H9 (cell line): ENCODE measurements at regions not wholly inside any gene's neighbourhood (a gene's known extent, or its start where the extent isn't known, plus 50 kb on each side); places are given as distances from the start of the nearest gene placed in this dataset.

Experiments used
- DNase-seq: peaks from one replicate; pipeline ENCODE4 v3.0.0-alpha.2; 2017
- H2AFZ ChIP-seq: one replicate; pipeline ENCODE4 v1.6.1; 2013; ENCODE audit warnings: mild to moderate bottlenecking, low read length, control low read depth, moderate library complexity
- H2AK5ac ChIP-seq: 2 replicates; pipeline ENCODE4 v1.6.1; 2013; ENCODE audit warnings: low read length, control low read depth, mixed read lengths; ENCODE audit not compliant: insufficient read length
- H2BK120ac ChIP-seq: one replicate; pipeline ENCODE4 v1.6.1; 2013; ENCODE audit warnings: low read depth, mild to moderate bottlenecking, low read length, control low read depth, inconsistent platforms; ENCODE audit not compliant: poor library complexity, severe bottlenecking
- H2BK12ac ChIP-seq: 2 replicates; pipeline ENCODE4 v1.6.1; 2013; ENCODE audit warnings: low read length, control low read depth, mixed read lengths, low read depth; ENCODE audit not compliant: insufficient read length
- H2BK15ac ChIP-seq: 2 replicates; pipeline ENCODE4 v1.6.1; 2013; ENCODE audit warnings: low read depth, low read length, control low read depth
- H2BK20ac ChIP-seq: one replicate; pipeline ENCODE4 v1.6.1; 2013; ENCODE audit warnings: low read depth, mild to moderate bottlenecking, low read length, control low read depth, inconsistent platforms; ENCODE audit not compliant: poor library complexity, severe bottlenecking
- H2BK5ac ChIP-seq: 2 replicates; pipeline ENCODE4 v1.6.1; 2013; ENCODE audit warnings: low read length, control low read depth, mixed read lengths; ENCODE audit not compliant: insufficient read length
- H3K14ac ChIP-seq: 2 replicates; pipeline ENCODE4 v1.6.1; 2013; ENCODE audit warnings: low read length, control low read depth; ENCODE audit not compliant: insufficient read depth
- H3K18ac ChIP-seq: 2 replicates; pipeline ENCODE4 v1.6.1; 2013; ENCODE audit warnings: low read depth, mild to moderate bottlenecking, mixed read lengths, low read length, control low read depth; ENCODE audit not compliant: insufficient read length
- H3K23ac ChIP-seq: 2 replicates; pipeline ENCODE4 v1.6.1; 2013; ENCODE audit warnings: low read length, control low read depth, mixed read lengths, low read depth; ENCODE audit not compliant: insufficient read length
- H3K23me2 ChIP-seq: 2 replicates; pipeline ENCODE4 v1.6.1; 2013; ENCODE audit warnings: low read depth, mild to moderate bottlenecking, mixed read lengths, low read length, control low read depth; ENCODE audit not compliant: insufficient read length, poor library complexity, severe bottlenecking
- H3K27ac ChIP-seq: 2 replicates; pipeline ENCODE4 v1.5.1; 2013; ENCODE audit warnings: low read length, control low read depth, mixed read lengths, low read depth; ENCODE audit not compliant: insufficient read length
- H3K27me3 ChIP-seq: 2 replicates; pipeline ENCODE4 v1.6.1; 2013; ENCODE audit warnings: low read length, control low read depth, inconsistent platforms; ENCODE audit not compliant: insufficient read depth
- H3K4ac ChIP-seq: 2 replicates; pipeline ENCODE4 v1.6.1; 2013; ENCODE audit warnings: low read depth, mild to moderate bottlenecking, control low read depth, inconsistent platforms, low read length, moderate library complexity
- H3K4me1 ChIP-seq: 2 replicates; pipeline ENCODE4 v1.6.1; 2013; ENCODE audit warnings: low read length, control low read depth, inconsistent platforms; ENCODE audit not compliant: insufficient read depth
- H3K4me2 ChIP-seq: 2 replicates; pipeline ENCODE4 v1.6.1; 2013; ENCODE audit warnings: low read length, control low read depth, mixed read lengths; ENCODE audit not compliant: insufficient read length, insufficient read depth
- H3K56ac ChIP-seq: 2 replicates; pipeline ENCODE4 v1.6.1; 2013; ENCODE audit warnings: low read depth, mild to moderate bottlenecking, mixed read lengths, low read length, control low read depth; ENCODE audit not compliant: insufficient read length
- H3K79me1 ChIP-seq: 2 replicates; pipeline ENCODE4 v1.6.1; 2013; ENCODE audit warnings: low read depth, mild to moderate bottlenecking, moderate library complexity, low read length, control low read depth, inconsistent platforms; ENCODE audit not compliant: insufficient read depth, poor library complexity, severe bottlenecking
- H3K79me2 ChIP-seq: 2 replicates; pipeline ENCODE4 v1.6.1; 2013; ENCODE audit warnings: low read length, control low read depth, inconsistent platforms; ENCODE audit not compliant: insufficient read depth
- H3K9ac ChIP-seq: 2 replicates; pipeline ENCODE4 v1.6.1; 2013; ENCODE audit warnings: low read length, control low read depth, mixed read lengths; ENCODE audit not compliant: insufficient read length; ENCODE audit errors: extremely low read depth
- H3K9me3 ChIP-seq: one replicate; pipeline ENCODE4 v1.6.1; 2013; ENCODE audit warnings: low read depth, low read length, inconsistent platforms; ENCODE audit not compliant: control insufficient read depth
- H3T11ph ChIP-seq: one replicate; pipeline ENCODE4 v1.6.1; 2013; ENCODE audit warnings: mild to moderate bottlenecking, low read length, control low read depth, inconsistent platforms
- H4K20me1 ChIP-seq: one replicate; pipeline ENCODE4 v1.6.1; 2013; ENCODE audit not compliant: control insufficient read depth, insufficient read length, insufficient read depth
- H4K5ac ChIP-seq: 2 replicates; pipeline ENCODE4 v1.6.1; 2013; ENCODE audit warnings: low read depth, mild to moderate bottlenecking, mixed read lengths, low read length, control low read depth; ENCODE audit not compliant: insufficient read length
- H4K8ac ChIP-seq: replicated peaks from 2 replicates; pipeline ENCODE4 v1.6.1; 2013; ENCODE audit warnings: low read length, control low read depth, mixed read lengths, low read depth; ENCODE audit not compliant: insufficient read length
- H4K91ac ChIP-seq: 2 replicates; pipeline ENCODE4 v1.6.1; 2013; ENCODE audit warnings: low read depth, mild to moderate bottlenecking, moderate library complexity, mixed read lengths, low read length, control low read depth; ENCODE audit not compliant: insufficient read length
- H3K27ac Mint-ChIP-seq, 3 experiments: 2 replicates in 2 of 3; 3 replicates in 1 of 3; pipeline ENCODE4 v1.8.0; 2020 to 2021; ENCODE audit warnings: mixed read lengths in 3 of 3, mild to moderate bottlenecking in 1 of 3, moderate library complexity in 1 of 3
- H3K27me3 Mint-ChIP-seq: 2 replicates; pipeline ENCODE4 v1.8.0; 2021; ENCODE audit warnings: low read depth, mild to moderate bottlenecking, moderate library complexity, mixed read lengths
- H3K36me3 Mint-ChIP-seq, 3 experiments: 2 replicates in 2 of 3; 3 replicates in 1 of 3; pipeline ENCODE4 v1.8.0; 2020 to 2021; ENCODE audit warnings: low read depth in 3 of 3, mixed read lengths in 3 of 3; ENCODE audit not compliant: insufficient read depth in 1 of 3
- H3K4me1 Mint-ChIP-seq, 2 experiments: 2 replicates each; pipeline ENCODE4 v1.8.0; 2020; ENCODE audit warnings: mixed read lengths in 2 of 2
- H3K4me3 Mint-ChIP-seq, 2 experiments: 2 replicates in 1 of 2; 3 replicates in 1 of 2; pipeline ENCODE4 v1.8.0; 2020 to 2021; ENCODE audit warnings: mild to moderate bottlenecking in 2 of 2, mixed read lengths in 2 of 2, moderate library complexity in 1 of 2
- H3K9me3 Mint-ChIP-seq, 2 experiments: 2 replicates in 1 of 2; 3 replicates in 1 of 2; pipeline ENCODE4 v1.8.0; 2020; ENCODE audit warnings: mild to moderate bottlenecking in 2 of 2, mixed read lengths in 2 of 2, moderate library complexity in 1 of 2
- CTCF ChIP-seq: fragments of 200-600 bp; sonication (generic); conservative IDR thresholded peaks from 3 replicates; pipeline ENCODE4 v1.8.0; 2021; ENCODE audit warnings: antibody characterized with exemption, mild to moderate bottlenecking
- WGBS: extraction: QIAGEN DNeasy Blood & Tissue Kit; methylation state at CpG from one replicate; pipeline ENCODE4 v1.1.7; 2013; ENCODE audit warnings: missing lambda C conversion rate, low lambda C conversion rate, mixed read lengths; ENCODE audit not compliant: insufficient read length; ENCODE audit errors: extremely low coverage; 5-methylcytosine and 5-hydroxymethylcytosine counted together

GRCh38 chr6:105609375-105609991, 206.6 kb upstream of the PREP start:
- Histone ChIP-seq H3K4me2 (no peak overlapping the region), H4K8ac (no peak overlapping the region), H4K91ac (no peak overlapping the region), H3K9me3 (no peaks in the 10 kb centered on the region), H2AFZ (no peak overlapping the region), H2BK120ac (no peak overlapping the region), H3K27me3 (no peaks in the 10 kb centered on the region), H2BK12ac (no peak overlapping the region), H3K79me2 (no peaks in the 10 kb centered on the region), H4K5ac (no peak overlapping the region), H3K23me2 (no peaks in the 10 kb centered on the region), H3K18ac (no peak overlapping the region), H3K4me1 (no peaks in the 10 kb centered on the region), H3K23ac (no peak overlapping the region), H3K79me1 (no peaks in the 10 kb centered on the region), H3K9ac (no peak overlapping the region), H3K27ac (no peak overlapping the region), H3K14ac (no peak overlapping the region), H2AK5ac (no peak overlapping the region), H2BK5ac (no peak overlapping the region), H3K56ac (no peak overlapping the region), H3K4ac (no peak overlapping the region), H2BK20ac (no peak overlapping the region), H4K20me1 (no peaks in the 10 kb centered on the region), H3T11ph (no peak overlapping the region), H2BK15ac (no peak overlapping the region)
- Mint-ChIP-seq H3K4me1 (peaks cover 0 to 13% of the 10 kb centered on the region in 2 experiments; a peak in 2 of 4 replicates), H3K36me3 (no peaks in the 10 kb centered on the region; a peak in 1 of 7 replicates), H3K4me3 (no peak overlapping the region), H3K27ac (no peak overlapping the region; a peak in 1 of 7 replicates), H3K27me3 (no peaks in the 10 kb centered on the region), H3K9me3 (no peaks in the 10 kb centered on the region)
- no peak for DNase-seq
- no CpG with 5 or more reads among the region's 14 CpGs for WGBS
- TF ChIP-seq CTCF, result no peak
